ENCODE measurements at regions not wholly inside any gene's neighbourhood (a gene's known extent, or its start where the extent isn't known, plus 50 kb on each side); places are given as distances from the start of the nearest gene placed in this dataset.
A peak's percentile ranks its signal among the peaks of the same experiment; 100 is the strongest.
"Not testable (repeated sequence)": the region's sequence is repeated elsewhere in the genome, so short reads cannot be mapped to it uniquely, and the experiment has no call there.

- Histone ChIP-seq H3K27ac (no peak overlapping the region), H3K9me3 (peaks cover 0 to 18% of the 10 kb centered on the region in 2 donors), H3K36me3 (no peaks in the 10 kb centered on the region), H3K4me3 (no peak overlapping the region), H3K27me3 (no peaks in the 10 kb centered on the region), H3K4me1 (peaks cover 0 to under 1% of the 10 kb centered on the region in 2 donors)
- intact Hi-C loops (cut with DNase I), result no loop called here
- no peak for TF ChIP-seq CTCF (IDR thresholded peaks at IDR 0.05)
- DNase-seq (ENCODE audit: low spot score in 2 of 2), result no peak
Measured at GRCh38 chr20:6282642-6283041, 159.8 kb upstream of the FERMT1 start.

- DNase-seq (ENCODE audit: low spot score in 2 of 2), result no peak
- peaks cover 0 to 2% of the 10 kb centered on the region in 2 donors for H3K4me1 ChIP-seq
- intact Hi-C loops (cut with DNase I), result no loop called here
Measured at GRCh38 chr20:6277661-6278240, 154.9 kb upstream of the FERMT1 start.

GRCh38 chr20:6270404-6270803, 147.6 kb upstream of the FERMT1 start:
- H3K36me3 ChIP-seq; H3K9me3 ChIP-seq; H3K27ac ChIP-seq; H3K27me3 ChIP-seq; H3K4me1 ChIP-seq; DNase-seq (ENCODE audit: low spot score in 2 of 2); H3K4me3 ChIP-seq; intact Hi-C loops (cut with DNase I): not testable (repeated sequence)

More at GRCh38 chr20:6277661-6278240, 154.9 kb upstream of the FERMT1 start:
- H3K36me3 ChIP-seq, result no peaks in the 10 kb centered on the region
- peaks cover 0 to 7% of the 10 kb centered on the region in 2 donors for H3K9me3 ChIP-seq
- H3K27ac ChIP-seq, result no peak overlapping the region
- TF ChIP-seq CTCF (IDR thresholded peaks at IDR 0.05), result no peak
- no peaks in the 10 kb centered on the region for H3K27me3 ChIP-seq
- H3K4me3 ChIP-seq, result no peak overlapping the region

GRCh38 chr20:6269168-6269873, 146.5 kb upstream of the FERMT1 start:
- Histone ChIP-seq H3K27me3 (no peaks in the 10 kb centered on the region), H3K4me3 (no peak overlapping the region), H3K9me3 (no peaks in the 10 kb centered on the region), H3K27ac (no peak overlapping the region), H3K36me3 (no peaks in the 10 kb centered on the region), H3K4me1 (peaks cover 0 to 7% of the 10 kb centered on the region in 2 donors)
- intact Hi-C loops (cut with DNase I), result loop anchor here (5.0 to 10.0 kb wide), 6 partner anchors 107 to 1745 kb away; partner anchors contain the start of gene TMX4
- no peak for DNase-seq (ENCODE audit: low spot score in 2 of 2)
- TF ChIP-seq CTCF (IDR thresholded peaks at IDR 0.05), result no peak

- Histone ChIP-seq H3K27me3 (no peaks in the 10 kb centered on the region), H3K36me3 (no peaks in the 10 kb centered on the region), H3K4me3 (peak overlapping the region; percentile 25 to 43), H3K4me1 (peaks cover 0 to 7% of the 10 kb centered on the region in 2 donors), H3K9me3 (no peaks in the 10 kb centered on the region), H3K27ac (peak overlapping the region; percentile 45 to 65)
- no peak for DNase-seq (ENCODE audit: low spot score in 2 of 2)
- TF ChIP-seq CTCF (IDR thresholded peaks at IDR 0.05), result peak; percentile 33 to 49 (median 35)
- intact Hi-C loops (cut with DNase I), result loop anchor here (2.0 to 10.0 kb wide), 7 partner anchors 103 to 1749 kb away; partner anchors contain the start of genes BMP2 and TMX4
Measured at GRCh38 chr20:6265204-6265904, 142.5 kb upstream of the FERMT1 start.

GRCh38 chr20:6253396-6253795, 130.6 kb upstream of the FERMT1 start:
- Histone ChIP-seq H3K4me1 (no peaks in the 10 kb centered on the region), H3K27ac (no peak overlapping the region), H3K27me3 (no peaks in the 10 kb centered on the region), H3K4me3 (no peak overlapping the region), H3K9me3 (no peaks in the 10 kb centered on the region), H3K36me3 (no peaks in the 10 kb centered on the region)
- TF ChIP-seq CTCF (IDR thresholded peaks at IDR 0.05), result no peak
- intact Hi-C loops (cut with DNase I), result no loop called here
- no peak for DNase-seq (ENCODE audit: low spot score in 2 of 2)
